CD4-positive, CD25-positive, alpha-beta regulatory T cell (primary cell): ENCODE measurements at regions not wholly inside any gene's neighbourhood (a gene's known extent, or its start where the extent isn't known, plus 50 kb on each side); places are given as distances from the start of the nearest gene placed in this dataset.
"Not testable (repeated sequence)": the region's sequence is repeated elsewhere in the genome, so short reads cannot be mapped to it uniquely, and the experiment has no call there.

Experiments used
- ATAC-seq, 2 donors: fragments of 150-1000 bp; cut with Tn5 transposase; one replicate each; pipeline ENCODE4 v1.10.0; 2021; ENCODE audit warnings: low read depth in 2 of 2, moderate number of reproducible peaks in 2 of 2, moderate library complexity in 1 of 2
- DNase-seq, 3 donors: peaks; one replicate each; pipeline versions ENCODE4 v3.0.0 to v3.0.0-alpha.2; 2012 to 2022; ENCODE audit warnings: mixed read lengths in 1 of 3
- H3K27ac ChIP-seq: one replicate; pipeline ENCODE4 v1.7.0; 2013; ENCODE audit warnings: mild to moderate bottlenecking, low read length; ENCODE audit not compliant: insufficient read depth, poor library complexity, severe bottlenecking
- H3K27me3 ChIP-seq: one replicate; pipeline ENCODE4 v1.7.0; 2013; ENCODE audit warnings: low read length; ENCODE audit not compliant: control insufficient read depth, insufficient read depth
- H3K36me3 ChIP-seq: one replicate; pipeline ENCODE4 v1.7.0; 2013; ENCODE audit warnings: mild to moderate bottlenecking, low read length, moderate library complexity; ENCODE audit not compliant: control insufficient read depth, insufficient read depth
- H3K4me1 ChIP-seq: 2 replicates; pipeline ENCODE4 v1.7.0; 2013; ENCODE audit warnings: mild to moderate bottlenecking, low read length; ENCODE audit not compliant: insufficient read depth, control insufficient read depth, poor library complexity, severe bottlenecking
- H3K4me3 ChIP-seq: one replicate; pipeline ENCODE4 v1.7.0; 2013; ENCODE audit warnings: low read depth, mild to moderate bottlenecking, low read length, moderate library complexity
- H3K9me3 ChIP-seq, 2 experiments: 1 replicate in 1 of 2; 2 replicates in 1 of 2; pipeline ENCODE4 v1.7.0; 2013; ENCODE audit warnings: low read length in 2 of 2, mild to moderate bottlenecking in 1 of 2, moderate library complexity in 1 of 2; ENCODE audit not compliant: control insufficient read depth in 2 of 2
- H3K27ac Mint-ChIP-seq, 3 donors: one replicate each; pipeline ENCODE4 v1.8.0; 2020 to 2022; ENCODE audit warnings: mild to moderate bottlenecking in 3 of 3, mixed read lengths in 3 of 3, moderate library complexity in 2 of 3
- H3K27me3 Mint-ChIP-seq: one replicate; pipeline ENCODE4 v1.8.0; 2022; ENCODE audit warnings: mild to moderate bottlenecking, mixed read lengths
- H3K36me3 Mint-ChIP-seq: one replicate; pipeline ENCODE4 v1.8.0; 2020; ENCODE audit warnings: mixed read lengths
- H3K4me1 Mint-ChIP-seq, 4 donors: one replicate each; pipeline ENCODE4 v1.8.0; 2020 to 2022; ENCODE audit warnings: mixed read lengths in 4 of 4, mild to moderate bottlenecking in 1 of 4
- H3K4me3 Mint-ChIP-seq, 4 donors: one replicate each; pipeline ENCODE4 v1.8.0; 2020 to 2022; ENCODE audit warnings: mild to moderate bottlenecking in 4 of 4, mixed read lengths in 4 of 4, moderate library complexity in 3 of 4
- H3K9me3 Mint-ChIP-seq, 7 donors: one replicate each; pipeline ENCODE4 v1.8.0; 2020 to 2022; ENCODE audit warnings: mixed read lengths in 7 of 7, mild to moderate bottlenecking in 3 of 7, moderate library complexity in 2 of 7

- no peaks in the 10 kb centered on the region for H3K36me3 Mint-ChIP-seq
- no peak overlapping the region for H3K4me3 Mint-ChIP-seq
- DNase-seq (no peak), ATAC-seq (no peak)
- no peak overlapping the region for H3K27ac Mint-ChIP-seq
- no peaks in the 10 kb centered on the region for H3K4me1 Mint-ChIP-seq
- no peaks in the 10 kb centered on the region for H3K9me3 ChIP-seq
- H3K4me1 ChIP-seq = no peaks in the 10 kb centered on the region
- H3K9me3 Mint-ChIP-seq = peaks cover 0 to 15% (median 5%) of the 10 kb centered on the region in 7 donors
- no peak overlapping the region for H3K27ac ChIP-seq
- H3K27me3 Mint-ChIP-seq = no peaks in the 10 kb centered on the region
- no peaks in the 10 kb centered on the region for H3K36me3 ChIP-seq
- no peak overlapping the region for H3K4me3 ChIP-seq
- no peaks in the 10 kb centered on the region for H3K27me3 ChIP-seq
Observed at GRCh38 chr3:161673866-161674265, 177.3 kb downstream of the OTOL1 start.

DNA sequence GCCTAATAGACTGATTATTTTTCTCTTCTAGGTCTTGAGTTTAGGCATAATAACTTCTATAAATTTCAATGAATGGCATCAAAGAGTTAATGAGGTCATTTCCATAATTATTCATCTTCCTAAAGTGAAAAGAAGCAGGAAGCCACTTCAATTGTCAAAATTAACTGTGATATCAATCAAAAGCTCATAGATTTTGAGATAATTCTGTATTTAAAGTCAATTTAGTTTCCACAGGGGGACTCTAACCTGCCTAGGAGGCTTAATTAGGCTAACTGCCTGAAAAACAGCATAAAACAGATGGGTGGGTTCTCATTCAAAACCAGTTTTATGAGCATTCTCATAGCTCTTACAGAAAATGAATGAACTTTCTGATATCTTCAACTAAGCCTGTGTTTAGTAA, 177.8 kb downstream of the OTOL1 start:
- H3K4me3 ChIP-seq = no peak overlapping the region
- Mint-ChIP-seq H3K27ac (no peak overlapping the region), H3K36me3 (no peaks in the 10 kb centered on the region), H3K4me3 (no peak overlapping the region), H3K4me1 (no peaks in the 10 kb centered on the region), H3K9me3 (peaks cover 0 to 15% (median 3%) of the 10 kb centered on the region in 7 donors), H3K27me3 (no peaks in the 10 kb centered on the region)
- no peaks in the 10 kb centered on the region for H3K36me3 ChIP-seq
- no peaks in the 10 kb centered on the region for H3K9me3 ChIP-seq
- H3K27me3 ChIP-seq = no peaks in the 10 kb centered on the region
- H3K4me1 ChIP-seq = no peaks in the 10 kb centered on the region
- H3K27ac ChIP-seq = no peak overlapping the region
- DNase-seq = no peak
- ATAC-seq = no peak

- not testable (repeated sequence) for H3K27me3 ChIP-seq, H3K36me3 ChIP-seq, H3K4me3 ChIP-seq, H3K4me1 Mint-ChIP-seq, DNase-seq, H3K27ac ChIP-seq, H3K27ac Mint-ChIP-seq, H3K36me3 Mint-ChIP-seq, ATAC-seq, H3K27me3 Mint-ChIP-seq, H3K9me3 ChIP-seq, H3K4me1 ChIP-seq
- Mint-ChIP-seq H3K9me3 (peaks cover 0 to 10% (median 5%) of the 10 kb centered on the region in 7 donors), H3K4me3 (peak overlapping the region in 1 of 4 donors; percentile 73)
Observed at GRCh38 chr3:161681831-161682230, 185.2 kb downstream of the OTOL1 start.

DNA sequence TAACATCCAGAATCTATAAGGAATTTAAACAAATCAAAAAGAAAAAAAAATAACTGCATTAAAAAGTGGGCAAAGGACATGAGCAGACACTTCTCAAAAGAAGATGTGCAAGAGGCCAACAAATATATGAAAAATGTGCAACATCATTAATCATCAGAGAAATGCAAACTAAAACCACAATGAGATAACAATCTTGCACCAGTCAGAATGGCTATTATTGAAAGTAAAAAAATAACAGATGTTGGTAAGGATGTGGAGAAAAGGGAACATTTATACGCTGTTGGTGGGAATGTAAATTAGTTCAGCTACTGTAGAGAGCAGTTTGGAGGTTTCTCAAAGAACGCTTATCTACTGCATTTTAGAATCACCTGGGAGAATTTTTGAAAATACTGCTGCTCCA, 186.1 kb downstream of the OTOL1 start:
- H3K4me3 Mint-ChIP-seq = no peak overlapping the region
- H3K9me3 Mint-ChIP-seq = peaks cover 0 to 14% (median 6%) of the 10 kb centered on the region in 7 donors
- Histone ChIP-seq H3K27ac (no peak overlapping the region), H3K27me3 (no peaks in the 10 kb centered on the region), H3K9me3 (no peaks in the 10 kb centered on the region), H3K36me3 (no peaks in the 10 kb centered on the region), H3K4me3 (no peak overlapping the region), H3K4me1 (no peaks in the 10 kb centered on the region)
- no peaks in the 10 kb centered on the region for H3K4me1 Mint-ChIP-seq
- ATAC-seq (no peak), DNase-seq (no peak)
- H3K36me3 Mint-ChIP-seq = no peaks in the 10 kb centered on the region
- no peak overlapping the region for H3K27ac Mint-ChIP-seq
- H3K27me3 Mint-ChIP-seq = no peaks in the 10 kb centered on the region

DNA sequence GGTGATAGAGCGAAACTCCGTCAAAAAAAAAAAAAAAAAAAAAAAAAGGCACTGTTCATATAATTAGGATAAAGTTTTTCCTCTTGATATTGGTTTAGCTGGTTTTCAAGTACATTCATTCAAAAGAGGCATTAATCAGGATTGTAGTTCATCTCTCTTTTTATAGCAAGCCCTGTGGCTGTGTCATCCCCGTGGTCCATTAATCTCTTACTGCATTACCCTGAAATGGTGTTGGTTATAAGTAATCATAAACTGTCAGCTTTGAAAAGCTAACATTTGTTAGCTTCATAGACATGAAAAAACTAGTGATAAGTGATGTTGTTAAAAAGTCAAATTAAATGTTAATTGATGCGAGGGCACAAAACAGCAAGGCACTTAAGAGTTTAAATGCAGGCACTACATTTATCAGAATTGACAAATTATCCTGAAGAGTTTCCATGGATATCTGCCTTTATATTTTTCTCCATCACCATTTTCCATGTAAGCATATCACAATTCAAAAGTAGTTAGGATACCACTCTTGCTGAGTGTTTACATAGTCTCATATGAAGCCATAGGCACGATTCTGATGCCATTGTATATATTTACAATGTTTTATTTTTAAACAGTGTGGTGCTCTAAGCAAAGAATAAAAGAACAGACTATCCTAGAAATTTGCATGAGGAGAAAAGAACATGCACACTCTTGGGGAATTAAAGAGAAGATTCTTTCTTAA, 193.1 kb downstream of the OTOL1 start:
- DNase-seq (no peak), ATAC-seq (no peak)
- H3K27ac Mint-ChIP-seq = no peak overlapping the region
- no peaks in the 10 kb centered on the region for H3K4me1 Mint-ChIP-seq
- no peaks in the 10 kb centered on the region for H3K36me3 Mint-ChIP-seq
- Histone ChIP-seq H3K27me3 (no peaks in the 10 kb centered on the region), H3K36me3 (no peaks in the 10 kb centered on the region), H3K27ac (no peak overlapping the region), H3K4me1 (no peaks in the 10 kb centered on the region), H3K4me3 (no peak overlapping the region), H3K9me3 (no peaks in the 10 kb centered on the region)
- no peaks in the 10 kb centered on the region for H3K27me3 Mint-ChIP-seq
- H3K9me3 Mint-ChIP-seq = peaks cover 0 to 11% (median 8%) of the 10 kb centered on the region in 7 donors
- no peak overlapping the region for H3K4me3 Mint-ChIP-seq

- Mint-ChIP-seq H3K4me3 (no peak overlapping the region), H3K36me3 (no peaks in the 10 kb centered on the region), H3K9me3 (peaks cover 0 to 11% (median 4%) of the 10 kb centered on the region in 7 donors), H3K4me1 (no peaks in the 10 kb centered on the region), H3K27me3 (no peaks in the 10 kb centered on the region), H3K27ac (no peak overlapping the region)
- Histone ChIP-seq H3K27me3 (no peaks in the 10 kb centered on the region), H3K27ac (no peak overlapping the region), H3K4me3 (no peak overlapping the region), H3K36me3 (no peaks in the 10 kb centered on the region), H3K9me3 (no peaks in the 10 kb centered on the region), H3K4me1 (no peaks in the 10 kb centered on the region)
- ATAC-seq (no peak), DNase-seq (no peak)
Observed at GRCh38 chr3:161690299-161690620, 193.7 kb downstream of the OTOL1 start.

GRCh38 chr3:161691677-161692076, 195.1 kb downstream of the OTOL1 start:
- Mint-ChIP-seq H3K36me3 (no peaks in the 10 kb centered on the region), H3K4me1 (no peaks in the 10 kb centered on the region), H3K27ac (peak overlapping the region in 1 of 3 donors; percentile 26), H3K9me3 (peaks cover 0 to 11% (median 3%) of the 10 kb centered on the region in 7 donors), H3K4me3 (no peak overlapping the region), H3K27me3 (no peaks in the 10 kb centered on the region)
- Histone ChIP-seq H3K9me3 (no peaks in the 10 kb centered on the region), H3K4me1 (no peaks in the 10 kb centered on the region), H3K4me3 (no peak overlapping the region), H3K27me3 (no peaks in the 10 kb centered on the region), H3K27ac (no peak overlapping the region), H3K36me3 (no peaks in the 10 kb centered on the region)
- ATAC-seq (no peak), DNase-seq (no peak)
